ENCODE measurements at regions not wholly inside any gene's neighbourhood (a gene's known extent, or its start where the extent isn't known, plus 50 kb on each side); places are given as distances from the start of the nearest gene placed in this dataset.

DNA sequence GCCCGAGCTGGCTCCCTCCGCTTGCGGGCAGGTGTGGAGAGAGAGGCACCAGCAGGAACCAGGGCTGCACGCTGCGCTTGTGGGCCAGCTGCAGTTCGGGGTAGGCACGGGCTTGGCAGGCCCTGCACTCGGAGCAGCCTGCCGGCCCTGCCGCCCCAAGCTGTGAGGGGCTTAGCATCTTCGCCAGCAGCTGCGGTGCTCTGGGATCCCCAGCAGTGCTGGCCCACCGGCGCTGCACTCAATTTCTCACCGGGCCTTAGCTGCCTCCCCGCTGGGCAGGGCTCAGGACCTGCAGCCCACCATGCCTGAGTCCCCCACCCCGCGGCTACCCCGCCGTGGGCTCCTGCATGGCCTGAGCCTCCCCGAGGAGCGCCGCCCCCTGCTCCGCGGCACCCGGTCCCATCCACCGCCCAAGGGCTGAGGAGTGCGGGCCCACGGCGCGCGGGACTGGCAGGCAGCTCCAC, 434.4 kb upstream of the RGPD4 start:
- CTCF ChIA-PET, result no interaction called here
- Mint-ChIP-seq H3K9me3 (ENCODE audit: low read depth, unreplicated experiment) (peaks cover 3% of the 10 kb centered on the region), H3K27me3 (ENCODE audit: unreplicated experiment) (no peaks in the 10 kb centered on the region), H3K27ac (ENCODE audit: unreplicated experiment) (no peak overlapping the region), H3K4me3 (ENCODE audit: low read depth, unreplicated experiment) (no peak overlapping the region), H3K4me1 (ENCODE audit: low read depth, unreplicated experiment) (no peaks in the 10 kb centered on the region), H3K36me3 (ENCODE audit: insufficient read depth, unreplicated experiment) (no peaks in the 10 kb centered on the region)
- DNase-seq, result no peak
- BruUV-seq (replicated peaks), result no TSS peak
- TF ChIP-seq, protein P1, sequence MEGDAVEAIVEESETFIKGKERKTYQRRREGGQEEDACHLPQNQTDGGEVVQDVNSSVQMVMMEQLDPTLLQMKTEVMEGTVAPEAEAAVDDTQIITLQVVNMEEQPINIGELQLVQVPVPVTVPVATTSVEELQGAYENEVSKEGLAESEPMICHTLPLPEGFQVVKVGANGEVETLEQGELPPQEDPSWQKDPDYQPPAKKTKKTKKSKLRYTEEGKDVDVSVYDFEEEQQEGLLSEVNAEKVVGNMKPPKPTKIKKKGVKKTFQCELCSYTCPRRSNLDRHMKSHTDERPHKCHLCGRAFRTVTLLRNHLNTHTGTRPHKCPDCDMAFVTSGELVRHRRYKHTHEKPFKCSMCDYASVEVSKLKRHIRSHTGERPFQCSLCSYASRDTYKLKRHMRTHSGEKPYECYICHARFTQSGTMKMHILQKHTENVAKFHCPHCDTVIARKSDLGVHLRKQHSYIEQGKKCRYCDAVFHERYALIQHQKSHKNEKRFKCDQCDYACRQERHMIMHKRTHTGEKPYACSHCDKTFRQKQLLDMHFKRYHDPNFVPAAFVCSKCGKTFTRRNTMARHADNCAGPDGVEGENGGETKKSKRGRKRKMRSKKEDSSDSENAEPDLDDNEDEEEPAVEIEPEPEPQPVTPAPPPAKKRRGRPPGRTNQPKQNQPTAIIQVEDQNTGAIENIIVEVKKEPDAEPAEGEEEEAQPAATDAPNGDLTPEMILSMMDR (IDR thresholded peaks at IDR 0.05; ENCODE audit: unreplicated experiment), result no peak
- intact Hi-C loops (cut with micrococcal nuclease; ENCODE audit: unreplicated experiment), result no loop called here

DNA sequence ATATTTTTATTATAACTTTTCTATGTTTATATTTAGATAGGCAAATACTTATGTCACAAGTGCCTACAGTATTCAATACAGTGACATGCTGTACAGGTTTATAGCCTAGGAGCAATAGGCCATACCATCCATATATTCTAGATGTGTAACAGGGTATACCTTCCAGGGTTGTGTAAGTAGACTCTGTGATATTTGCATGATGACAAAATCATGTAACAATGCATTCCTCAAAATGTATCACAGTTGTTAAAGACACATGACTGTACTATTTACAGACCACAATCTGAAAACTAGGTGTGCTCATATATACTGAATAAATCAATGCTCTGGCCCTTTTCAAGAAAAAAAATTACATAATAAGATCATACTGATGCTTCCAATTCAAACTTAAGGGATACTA, 433.2 kb upstream of the RGPD4 start:
- intact Hi-C loops (cut with micrococcal nuclease; ENCODE audit: unreplicated experiment), result no loop called here
- Mint-ChIP-seq H3K9me3 (ENCODE audit: low read depth, unreplicated experiment) (peaks cover 10% of the 10 kb centered on the region), H3K27ac (ENCODE audit: unreplicated experiment) (no peak overlapping the region), H3K27me3 (ENCODE audit: unreplicated experiment) (no peaks in the 10 kb centered on the region), H3K4me1 (ENCODE audit: low read depth, unreplicated experiment) (no peaks in the 10 kb centered on the region), H3K4me3 (ENCODE audit: low read depth, unreplicated experiment) (no peak overlapping the region), H3K36me3 (ENCODE audit: insufficient read depth, unreplicated experiment) (no peaks in the 10 kb centered on the region)
- CTCF ChIA-PET, result no interaction called here
- TF ChIP-seq, protein P1 (IDR thresholded peaks at IDR 0.05; ENCODE audit: unreplicated experiment), result no peak
- no peak for DNase-seq
- BruUV-seq (replicated peaks), result no TSS peak

DNA sequence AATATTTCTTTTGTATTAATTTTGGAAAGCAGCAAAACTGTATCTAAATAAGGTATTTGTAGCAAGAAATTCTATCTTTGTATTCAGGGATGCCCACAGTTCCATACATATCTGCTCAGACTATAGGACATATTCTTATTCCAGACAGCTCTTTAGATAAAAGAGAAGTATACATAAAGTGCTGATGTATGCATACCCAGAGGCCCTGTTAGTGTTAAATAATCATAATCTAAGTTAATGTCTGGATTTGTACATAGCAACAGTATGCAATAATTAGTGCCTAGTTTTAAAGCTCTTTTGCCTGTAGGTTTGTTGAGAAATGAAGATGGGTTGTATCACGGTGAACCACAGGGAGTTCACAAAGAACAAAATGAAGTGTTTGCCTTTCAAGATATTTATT, 428.0 kb upstream of the RGPD4 start:
- intact Hi-C loops (cut with micrococcal nuclease; ENCODE audit: unreplicated experiment), result no loop called here
- H3K9me3 Mint-ChIP-seq (ENCODE audit: low read depth, unreplicated experiment), result peaks cover 15% of the 10 kb centered on the region
- H3K4me1 Mint-ChIP-seq (ENCODE audit: low read depth, unreplicated experiment), result no peaks in the 10 kb centered on the region
- H3K27me3 Mint-ChIP-seq (ENCODE audit: unreplicated experiment), result no peaks in the 10 kb centered on the region
- no peak overlapping the region for H3K4me3 Mint-ChIP-seq (ENCODE audit: low read depth, unreplicated experiment)
- TF ChIP-seq, protein P1 (IDR thresholded peaks at IDR 0.05; ENCODE audit: unreplicated experiment), result no peak
- CTCF ChIA-PET, result no interaction called here
- no peak for DNase-seq
- H3K36me3 Mint-ChIP-seq (ENCODE audit: insufficient read depth, unreplicated experiment), result no peaks in the 10 kb centered on the region
- no peak overlapping the region for H3K27ac Mint-ChIP-seq (ENCODE audit: unreplicated experiment)
- no TSS peak for BruUV-seq (replicated peaks)

DNA sequence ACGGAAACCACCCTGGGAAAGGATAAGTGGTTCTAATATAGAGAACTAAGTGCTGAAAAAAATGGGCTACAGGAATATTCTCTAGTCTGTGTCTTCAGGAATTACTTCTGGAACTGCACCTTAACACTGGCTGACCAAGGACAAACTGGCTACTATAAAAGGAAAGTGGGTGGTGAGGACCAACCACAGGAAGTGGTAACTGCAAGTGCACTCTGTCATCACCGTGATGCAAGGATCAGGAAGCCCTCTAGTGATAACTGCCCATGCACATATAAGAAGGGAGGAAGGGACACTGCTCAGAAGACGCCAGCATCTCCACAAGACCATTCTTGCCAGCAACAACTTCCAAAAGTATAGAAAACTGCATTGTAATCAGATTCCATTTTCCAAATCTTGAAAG, 424.4 kb upstream of the RGPD4 start:
- no peaks in the 10 kb centered on the region for H3K27me3 Mint-ChIP-seq (ENCODE audit: unreplicated experiment)
- TF ChIP-seq, protein P1 (IDR thresholded peaks at IDR 0.05; ENCODE audit: unreplicated experiment), result no peak
- peaks cover 15% of the 10 kb centered on the region for H3K9me3 Mint-ChIP-seq (ENCODE audit: low read depth, unreplicated experiment)
- H3K4me3 Mint-ChIP-seq (ENCODE audit: low read depth, unreplicated experiment), result no peak overlapping the region
- no peaks in the 10 kb centered on the region for H3K36me3 Mint-ChIP-seq (ENCODE audit: insufficient read depth, unreplicated experiment)
- no TSS peak for BruUV-seq (replicated peaks)
- CTCF ChIA-PET, result no interaction called here
- H3K4me1 Mint-ChIP-seq (ENCODE audit: low read depth, unreplicated experiment), result no peaks in the 10 kb centered on the region
- intact Hi-C loops (cut with micrococcal nuclease; ENCODE audit: unreplicated experiment), result no loop called here
- H3K27ac Mint-ChIP-seq (ENCODE audit: unreplicated experiment), result no peak overlapping the region
- no peak for DNase-seq

DNA sequence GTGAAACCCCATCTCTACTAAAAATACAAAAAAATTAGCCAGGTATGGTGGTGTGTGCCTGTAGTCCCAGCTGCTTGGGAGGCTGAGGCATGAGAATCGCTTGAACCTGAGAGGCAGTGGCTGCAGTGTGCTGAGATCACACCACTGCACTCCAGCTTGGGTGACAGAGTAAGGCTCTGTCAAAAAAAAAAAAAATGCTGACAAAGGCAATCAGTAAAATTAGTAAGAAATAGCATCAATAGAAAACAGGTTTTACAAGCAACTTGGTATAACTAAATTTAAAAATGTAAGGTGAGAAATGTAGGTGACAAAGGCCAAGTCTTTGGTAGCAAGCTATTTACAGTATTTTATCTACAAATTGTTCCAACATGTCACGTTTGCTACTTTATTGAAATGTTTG, 421.4 kb upstream of the RGPD4 start:
- no TSS peak for BruUV-seq (replicated peaks)
- CTCF ChIA-PET, result no interaction called here
- Mint-ChIP-seq H3K9me3 (ENCODE audit: low read depth, unreplicated experiment) (no peaks in the 10 kb centered on the region), H3K4me3 (ENCODE audit: low read depth, unreplicated experiment) (no peak overlapping the region), H3K36me3 (ENCODE audit: insufficient read depth, unreplicated experiment) (no peaks in the 10 kb centered on the region), H3K4me1 (ENCODE audit: low read depth, unreplicated experiment) (no peaks in the 10 kb centered on the region), H3K27ac (ENCODE audit: unreplicated experiment) (no peak overlapping the region), H3K27me3 (ENCODE audit: unreplicated experiment) (no peaks in the 10 kb centered on the region)
- intact Hi-C loops (cut with micrococcal nuclease; ENCODE audit: unreplicated experiment), result no loop called here
- DNase-seq, result no peak
- TF ChIP-seq, protein P1 (IDR thresholded peaks at IDR 0.05; ENCODE audit: unreplicated experiment), result no peak
